ENCODE measurements at regions not wholly inside any gene's neighbourhood (a gene's known extent, or its start where the extent isn't known, plus 50 kb on each side); places are given as distances from the start of the nearest gene placed in this dataset.

DNA sequence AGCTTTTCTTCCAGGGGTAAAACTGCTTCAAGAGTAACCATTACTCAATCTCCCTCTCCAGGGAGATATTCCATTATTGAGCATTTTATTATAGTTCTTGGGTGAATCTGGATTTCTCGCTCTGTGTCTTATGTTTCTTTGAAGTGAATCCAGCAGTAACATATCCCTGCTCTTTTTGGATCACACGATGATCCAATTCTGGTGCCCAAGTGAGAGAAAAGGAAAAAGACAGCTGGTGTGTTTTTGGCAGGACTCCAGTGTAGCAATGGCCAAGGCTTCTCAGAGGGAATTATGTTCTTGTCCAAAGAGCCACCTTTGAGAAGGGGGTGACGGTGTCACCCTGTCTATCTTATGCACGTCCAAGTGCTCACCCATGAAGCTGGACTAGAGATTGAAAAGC lies 140.3 kb upstream of the ERRFI1 start:
- Histone ChIP-seq H3K4me3 (replicated peaks; ENCODE audit: insufficient read depth, low read length) (no peak overlapping the region), H3K27me3 (ENCODE audit: insufficient read depth, poor library complexity, severe bottlenecking) (no peaks in the 10 kb centered on the region), H3K27ac (replicated peaks) (no peak overlapping the region)
- no peak for DNase-seq (ENCODE audit: low read depth in 1 of 2, low spot score in 1 of 2)
- no peak for TF ChIP-seq SPI1 (IDR thresholded peaks at IDR 0.05; ENCODE audit: borderline replicate concordance, low read depth)
- TF ChIP-seq, protein P1, sequence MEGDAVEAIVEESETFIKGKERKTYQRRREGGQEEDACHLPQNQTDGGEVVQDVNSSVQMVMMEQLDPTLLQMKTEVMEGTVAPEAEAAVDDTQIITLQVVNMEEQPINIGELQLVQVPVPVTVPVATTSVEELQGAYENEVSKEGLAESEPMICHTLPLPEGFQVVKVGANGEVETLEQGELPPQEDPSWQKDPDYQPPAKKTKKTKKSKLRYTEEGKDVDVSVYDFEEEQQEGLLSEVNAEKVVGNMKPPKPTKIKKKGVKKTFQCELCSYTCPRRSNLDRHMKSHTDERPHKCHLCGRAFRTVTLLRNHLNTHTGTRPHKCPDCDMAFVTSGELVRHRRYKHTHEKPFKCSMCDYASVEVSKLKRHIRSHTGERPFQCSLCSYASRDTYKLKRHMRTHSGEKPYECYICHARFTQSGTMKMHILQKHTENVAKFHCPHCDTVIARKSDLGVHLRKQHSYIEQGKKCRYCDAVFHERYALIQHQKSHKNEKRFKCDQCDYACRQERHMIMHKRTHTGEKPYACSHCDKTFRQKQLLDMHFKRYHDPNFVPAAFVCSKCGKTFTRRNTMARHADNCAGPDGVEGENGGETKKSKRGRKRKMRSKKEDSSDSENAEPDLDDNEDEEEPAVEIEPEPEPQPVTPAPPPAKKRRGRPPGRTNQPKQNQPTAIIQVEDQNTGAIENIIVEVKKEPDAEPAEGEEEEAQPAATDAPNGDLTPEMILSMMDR (IDR thresholded peaks at IDR 0.05; ENCODE audit: insufficient read depth, low read length) = no peak
- no peak for TF ChIP-seq POLR2AphosphoS5 (IDR thresholded peaks at IDR 0.05; ENCODE audit: low read depth)
- TF ChIP-seq, protein P2, sequence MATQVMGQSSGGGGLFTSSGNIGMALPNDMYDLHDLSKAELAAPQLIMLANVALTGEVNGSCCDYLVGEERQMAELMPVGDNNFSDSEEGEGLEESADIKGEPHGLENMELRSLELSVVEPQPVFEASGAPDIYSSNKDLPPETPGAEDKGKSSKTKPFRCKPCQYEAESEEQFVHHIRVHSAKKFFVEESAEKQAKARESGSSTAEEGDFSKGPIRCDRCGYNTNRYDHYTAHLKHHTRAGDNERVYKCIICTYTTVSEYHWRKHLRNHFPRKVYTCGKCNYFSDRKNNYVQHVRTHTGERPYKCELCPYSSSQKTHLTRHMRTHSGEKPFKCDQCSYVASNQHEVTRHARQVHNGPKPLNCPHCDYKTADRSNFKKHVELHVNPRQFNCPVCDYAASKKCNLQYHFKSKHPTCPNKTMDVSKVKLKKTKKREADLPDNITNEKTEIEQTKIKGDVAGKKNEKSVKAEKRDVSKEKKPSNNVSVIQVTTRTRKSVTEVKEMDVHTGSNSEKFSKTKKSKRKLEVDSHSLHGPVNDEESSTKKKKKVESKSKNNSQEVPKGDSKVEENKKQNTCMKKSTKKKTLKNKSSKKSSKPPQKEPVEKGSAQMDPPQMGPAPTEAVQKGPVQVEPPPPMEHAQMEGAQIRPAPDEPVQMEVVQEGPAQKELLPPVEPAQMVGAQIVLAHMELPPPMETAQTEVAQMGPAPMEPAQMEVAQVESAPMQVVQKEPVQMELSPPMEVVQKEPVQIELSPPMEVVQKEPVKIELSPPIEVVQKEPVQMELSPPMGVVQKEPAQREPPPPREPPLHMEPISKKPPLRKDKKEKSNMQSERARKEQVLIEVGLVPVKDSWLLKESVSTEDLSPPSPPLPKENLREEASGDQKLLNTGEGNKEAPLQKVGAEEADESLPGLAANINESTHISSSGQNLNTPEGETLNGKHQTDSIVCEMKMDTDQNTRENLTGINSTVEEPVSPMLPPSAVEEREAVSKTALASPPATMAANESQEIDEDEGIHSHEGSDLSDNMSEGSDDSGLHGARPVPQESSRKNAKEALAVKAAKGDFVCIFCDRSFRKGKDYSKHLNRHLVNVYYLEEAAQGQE (IDR thresholded peaks at IDR 0.05; ENCODE audit: insufficient replicate concordance, low read depth) = no peak
- TF ChIP-seq GABPA (IDR thresholded peaks at IDR 0.05; ENCODE audit: low read depth) = no peak

DNA sequence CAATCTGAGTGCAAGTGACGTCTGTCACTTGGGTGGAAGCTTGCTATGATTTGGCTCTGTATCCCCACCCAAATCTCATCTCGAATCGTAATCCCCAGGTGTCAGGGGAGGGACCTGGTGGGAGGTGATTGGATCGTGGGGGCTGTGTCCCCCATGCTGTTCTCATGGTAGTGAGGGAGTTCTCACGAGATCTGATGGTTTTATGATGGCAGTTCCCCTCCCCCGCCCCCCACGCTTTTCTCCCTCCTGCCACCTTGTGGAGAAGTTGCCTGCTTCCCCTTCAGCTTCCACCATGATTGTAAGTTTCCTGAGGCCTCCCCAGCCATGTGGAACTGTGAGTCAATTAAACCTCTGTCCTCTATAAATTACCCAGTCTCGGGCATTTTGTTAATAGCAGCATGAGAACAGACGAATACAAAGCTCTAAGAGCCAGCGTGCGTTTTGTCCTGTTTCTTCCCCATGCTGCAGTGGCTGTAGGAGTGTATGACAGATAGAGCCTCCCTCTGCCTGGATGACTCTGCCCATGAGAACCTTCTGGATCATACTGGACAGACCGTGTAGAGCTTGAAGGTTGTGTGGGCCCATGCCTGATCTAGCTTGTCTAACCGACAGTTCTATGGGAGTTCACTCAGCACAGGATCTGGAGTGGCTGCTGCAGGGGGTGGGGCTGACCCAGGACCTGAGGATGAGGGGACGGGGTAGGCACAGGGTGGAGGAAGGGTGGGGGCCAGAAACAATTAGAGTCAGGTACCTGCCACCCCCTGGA lies 139.7 kb upstream of the ERRFI1 start:
- TF ChIP-seq POLR2AphosphoS5 (IDR thresholded peaks at IDR 0.05; ENCODE audit: low read depth) = no peak
- no peak for TF ChIP-seq SPI1 (IDR thresholded peaks at IDR 0.05; ENCODE audit: borderline replicate concordance, low read depth)
- TF ChIP-seq, protein P2 (IDR thresholded peaks at IDR 0.05; ENCODE audit: insufficient replicate concordance, low read depth) = no peak
- TF ChIP-seq GABPA (IDR thresholded peaks at IDR 0.05; ENCODE audit: low read depth) = no peak
- TF ChIP-seq, protein P1 (IDR thresholded peaks at IDR 0.05; ENCODE audit: insufficient read depth, low read length) = no peak
- no peaks in the 10 kb centered on the region for H3K27me3 ChIP-seq (ENCODE audit: insufficient read depth, poor library complexity, severe bottlenecking)
- no peak overlapping the region for H3K4me3 ChIP-seq (replicated peaks; ENCODE audit: insufficient read depth, low read length)
- no peak for DNase-seq (ENCODE audit: low read depth in 1 of 2, low spot score in 1 of 2)
- H3K27ac ChIP-seq (replicated peaks) = no peak overlapping the region

DNA sequence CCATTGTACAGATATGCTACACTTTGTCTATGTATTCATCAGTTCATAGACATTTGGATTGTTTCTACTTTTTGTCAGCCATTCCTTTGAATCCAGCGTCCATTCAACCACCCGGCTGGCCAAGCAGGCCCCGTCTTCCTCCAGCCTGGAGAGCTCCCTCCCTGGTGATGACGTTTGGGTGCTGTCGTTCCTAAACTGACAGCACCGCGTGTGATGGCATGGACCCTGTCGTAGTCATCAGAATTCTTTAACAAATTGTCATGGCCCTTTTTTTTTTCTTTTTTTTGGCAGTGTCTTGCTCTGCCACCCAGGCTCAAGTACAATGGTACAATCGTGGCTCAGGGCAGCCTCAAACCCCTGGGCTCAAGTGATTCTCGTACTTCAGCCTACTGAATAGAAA lies 138.6 kb upstream of the ERRFI1 start:
- no peak for DNase-seq (ENCODE audit: low read depth in 1 of 2, low spot score in 1 of 2)
- Histone ChIP-seq H3K27ac (replicated peaks) (no peak overlapping the region), H3K4me3 (replicated peaks; ENCODE audit: insufficient read depth, low read length) (no peak overlapping the region), H3K27me3 (ENCODE audit: insufficient read depth, poor library complexity, severe bottlenecking) (no peaks in the 10 kb centered on the region)
- TF ChIP-seq GABPA (IDR thresholded peaks at IDR 0.05; ENCODE audit: low read depth) = no peak

DNA sequence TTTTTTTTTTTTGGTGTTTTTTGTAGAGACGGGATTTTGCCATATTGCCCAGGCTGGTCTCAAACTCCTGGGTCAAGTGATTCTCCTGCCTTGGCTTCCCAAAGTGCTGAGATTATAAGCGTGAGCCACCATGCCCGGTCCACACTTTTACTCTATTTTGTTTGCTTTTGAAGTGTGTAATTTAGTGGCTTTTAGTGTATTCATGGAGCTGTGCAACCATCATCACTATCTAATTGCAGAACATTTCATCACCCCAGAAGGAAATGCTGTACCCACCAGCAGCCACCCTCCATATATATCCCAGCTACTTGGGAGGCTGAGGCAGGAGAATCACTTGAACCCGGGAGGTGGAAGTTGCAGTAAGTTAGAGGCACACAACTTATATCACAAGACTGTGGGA lies 136.9 kb upstream of the ERRFI1 start:
- no peak for DNase-seq (ENCODE audit: low read depth in 1 of 2, low spot score in 1 of 2)
- Histone ChIP-seq H3K27me3 (ENCODE audit: insufficient read depth, poor library complexity, severe bottlenecking) (no peaks in the 10 kb centered on the region), H3K27ac (replicated peaks) (no peak overlapping the region), H3K4me3 (replicated peaks; ENCODE audit: insufficient read depth, low read length) (no peak overlapping the region)
- TF ChIP-seq GABPA (IDR thresholded peaks at IDR 0.05; ENCODE audit: low read depth) (no peak), POLR2AphosphoS5 (IDR thresholded peaks at IDR 0.05; ENCODE audit: low read depth) (no peak), SPI1 (IDR thresholded peaks at IDR 0.05; ENCODE audit: borderline replicate concordance, low read depth) (no peak)
- TF ChIP-seq, protein P1 (IDR thresholded peaks at IDR 0.05; ENCODE audit: insufficient read depth, low read length) = no peak
- TF ChIP-seq, protein P2 (IDR thresholded peaks at IDR 0.05; ENCODE audit: insufficient replicate concordance, low read depth) = no peak
